Activated CD8-positive, alpha-beta memory T cell treated with anti-CD3 and anti-CD28 coated beads, Interleukin-2, amount 50 U/mL, for 24 hours (primary cell): ENCODE measurements at regions not wholly inside any gene's neighbourhood (a gene's known extent, or its start where the extent isn't known, plus 50 kb on each side); places are given as distances from the start of the nearest gene placed in this dataset.

Experiments
- DNase-seq: peaks from one replicate; pipeline ENCODE4 v3.0.0-alpha.2; 2020; ENCODE audit errors: extremely low read depth

- DNase-seq, result no peak
These were observed 804.3 kb downstream of the RNF144A start for GRCh38 chr2:7721413-7721995.

- DNase-seq, result no peak
These were observed 805.1 kb downstream of the RNF144A start for GRCh38 chr2:7722212-7722910.

- DNase-seq, result no peak
These were observed 807.1 kb downstream of the RNF144A start for GRCh38 chr2:7724336-7724735.

GRCh38 chr2:7725171-7725849 lies 808.1 kb downstream of the RNF144A start:
- DNase-seq, result no peak

- DNase-seq, result no peak
These were observed 808.6 kb downstream of the RNF144A start for GRCh38 chr2:7725850-7726242.

- DNase-seq, result no peak
These were observed 809.8 kb downstream of the RNF144A start for GRCh38 chr2:7726989-7727388.

- DNase-seq, result no peak
These were observed 811.2 kb downstream of the RNF144A start for GRCh38 chr2:7728388-7728787.

- no peak for DNase-seq
These were observed 813.2 kb downstream of the RNF144A start for GRCh38 chr2:7730449-7730848.

GRCh38 chr2:7730990-7731389 lies 813.8 kb downstream of the RNF144A start:
- DNase-seq, result no peak

- no peak for DNase-seq
These were observed 815.3 kb downstream of the RNF144A start for GRCh38 chr2:7732497-7732896.

GRCh38 chr2:7736646-7737305 lies 819.6 kb downstream of the RNF144A start:
- no peak for DNase-seq

GRCh38 chr2:7738596-7738995 lies 821.4 kb downstream of the RNF144A start:
- DNase-seq, result no peak

- DNase-seq, result no peak
These were observed 822.9 kb downstream of the RNF144A start for GRCh38 chr2:7740114-7740513.

- DNase-seq, result no peak
These were observed 825.1 kb downstream of the RNF144A start for GRCh38 chr2:7742301-7742700.

- no peak for DNase-seq
These were observed 827.6 kb downstream of the RNF144A start for GRCh38 chr2:7744827-7745226.

- no peak for DNase-seq
These were observed 828.2 kb downstream of the RNF144A start for GRCh38 chr2:7745369-7745768.

- DNase-seq, result no peak
These were observed 831.7 kb downstream of the RNF144A start for GRCh38 chr2:7748717-7749415.

GRCh38 chr2:7749895-7750559 lies 832.8 kb downstream of the RNF144A start:
- DNase-seq, result no peak

GRCh38 chr2:7752291-7752690 lies 835.1 kb downstream of the RNF144A start:
- DNase-seq, result no peak

- DNase-seq, result no peak
These were observed 836.6 kb downstream of the RNF144A start for GRCh38 chr2:7753777-7754176.

- no peak for DNase-seq
These were observed 838.7 kb downstream of the RNF144A start for GRCh38 chr2:7755879-7756278.
